ENCODE measurements at regions not wholly inside any gene's neighbourhood (a gene's known extent, or its start where the extent isn't known, plus 50 kb on each side); places are given as distances from the start of the nearest gene placed in this dataset.

GRCh38 chr4:28548136-28548535, 1687.5 kb downstream of the STIM2 start:
- TF ChIP-seq CTCF (IDR thresholded peaks at IDR 0.05) = no peak
- no peak for TF ChIP-seq POLR2AphosphoS5 (IDR thresholded peaks at IDR 0.05; ENCODE audit: low read depth, low read length)

Measured in Panc1 (cell line).